Fibroblast of villous mesenchyme (primary cell): ENCODE measurements at regions not wholly inside any gene's neighbourhood (a gene's known extent, or its start where the extent isn't known, plus 50 kb on each side); places are given as distances from the start of the nearest gene placed in this dataset.
A peak's percentile ranks its signal among the peaks of the same experiment; 100 is the strongest.

Source experiments
- DNase-seq: peaks from one replicate; pipeline ENCODE4 v3.0.0-alpha.2; 2010; ENCODE audit warnings: low read depth
- H3K4me3 ChIP-seq: 2 replicates; pipeline ENCODE4 v1.5.1; 2011; ENCODE audit warnings: low read depth, mild to moderate bottlenecking, low read length
- TF ChIP-seq, protein P1 (sequence below): IDR thresholded peaks from 2 replicates; pipeline ENCODE4 v1.5.1; 2012; ENCODE audit warnings: low read depth, mild to moderate bottlenecking, low read length; ENCODE audit not compliant: insufficient read depth

DNA sequence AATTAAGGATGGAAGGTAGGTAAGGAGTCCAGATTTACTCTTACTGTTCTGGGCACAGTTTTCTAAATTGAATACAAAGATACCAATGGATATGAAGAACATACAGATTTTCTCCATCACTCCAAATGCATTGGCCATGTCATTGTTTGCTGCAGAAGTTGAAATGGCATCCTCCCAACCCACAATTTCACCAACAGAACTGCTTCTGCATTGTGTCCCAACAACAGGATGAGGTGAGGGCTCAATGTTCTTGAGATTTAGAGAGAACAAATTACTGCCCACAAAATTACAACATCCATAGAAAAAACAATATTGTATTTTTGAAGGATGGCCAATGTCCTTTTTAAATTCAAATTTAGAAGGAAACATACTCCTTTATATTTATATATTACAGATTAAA, 88.9 kb downstream of the NUDT12 start:
- no peak overlapping the region for H3K4me3 ChIP-seq
- DNase-seq, result no peak
- TF ChIP-seq, protein P1, sequence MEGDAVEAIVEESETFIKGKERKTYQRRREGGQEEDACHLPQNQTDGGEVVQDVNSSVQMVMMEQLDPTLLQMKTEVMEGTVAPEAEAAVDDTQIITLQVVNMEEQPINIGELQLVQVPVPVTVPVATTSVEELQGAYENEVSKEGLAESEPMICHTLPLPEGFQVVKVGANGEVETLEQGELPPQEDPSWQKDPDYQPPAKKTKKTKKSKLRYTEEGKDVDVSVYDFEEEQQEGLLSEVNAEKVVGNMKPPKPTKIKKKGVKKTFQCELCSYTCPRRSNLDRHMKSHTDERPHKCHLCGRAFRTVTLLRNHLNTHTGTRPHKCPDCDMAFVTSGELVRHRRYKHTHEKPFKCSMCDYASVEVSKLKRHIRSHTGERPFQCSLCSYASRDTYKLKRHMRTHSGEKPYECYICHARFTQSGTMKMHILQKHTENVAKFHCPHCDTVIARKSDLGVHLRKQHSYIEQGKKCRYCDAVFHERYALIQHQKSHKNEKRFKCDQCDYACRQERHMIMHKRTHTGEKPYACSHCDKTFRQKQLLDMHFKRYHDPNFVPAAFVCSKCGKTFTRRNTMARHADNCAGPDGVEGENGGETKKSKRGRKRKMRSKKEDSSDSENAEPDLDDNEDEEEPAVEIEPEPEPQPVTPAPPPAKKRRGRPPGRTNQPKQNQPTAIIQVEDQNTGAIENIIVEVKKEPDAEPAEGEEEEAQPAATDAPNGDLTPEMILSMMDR, result no peak

DNA sequence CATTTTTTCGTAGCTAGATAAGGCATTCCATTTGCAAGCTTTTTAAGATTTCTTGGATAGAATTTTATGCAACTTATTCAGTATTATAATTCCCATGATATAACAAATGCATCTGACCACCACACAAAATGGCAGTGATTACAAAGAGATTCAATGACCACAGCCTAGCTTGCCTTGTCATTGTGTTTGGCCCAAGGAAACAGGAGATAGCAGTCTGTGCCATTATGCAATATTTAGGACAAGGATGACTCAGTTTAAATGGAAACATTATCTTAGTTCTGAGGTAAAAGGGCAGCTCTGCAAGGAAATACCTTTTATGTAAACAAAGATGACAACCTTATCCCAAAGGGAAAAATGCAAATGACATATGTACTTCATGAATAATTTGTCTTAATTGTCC, 89.8 kb downstream of the NUDT12 start:
- peak; percentile 44 for DNase-seq
- TF ChIP-seq, protein P1, result no peak
- H3K4me3 ChIP-seq, result no peak overlapping the region

DNA sequence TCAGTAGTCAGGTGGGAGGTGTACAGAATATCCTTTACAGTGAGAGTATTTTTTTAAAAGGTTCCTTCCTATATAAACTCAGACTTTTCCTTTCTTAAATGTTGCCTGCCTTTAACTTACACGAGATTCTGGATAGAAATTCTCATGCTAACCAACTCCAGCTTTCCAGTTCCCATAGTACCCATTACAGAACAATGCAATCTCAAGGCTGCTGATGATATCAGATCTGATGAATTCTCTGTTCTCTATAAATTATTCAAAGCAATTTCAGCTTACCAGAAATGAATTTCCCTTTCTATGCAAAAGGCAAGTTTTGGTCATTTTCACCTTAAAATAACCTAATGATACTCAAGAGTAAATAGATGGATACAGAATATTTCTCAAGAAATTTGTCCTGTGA, 90.3 kb downstream of the NUDT12 start:
- TF ChIP-seq, protein P1, result no peak
- DNase-seq, result no peak
- H3K4me3 ChIP-seq, result no peak overlapping the region

GRCh38 chr5:103469288-103470040, 93.1 kb downstream of the NUDT12 start:
- no peak overlapping the region for H3K4me3 ChIP-seq
- peak; percentile 65 for DNase-seq
- TF ChIP-seq, protein P1, result no peak

DNA sequence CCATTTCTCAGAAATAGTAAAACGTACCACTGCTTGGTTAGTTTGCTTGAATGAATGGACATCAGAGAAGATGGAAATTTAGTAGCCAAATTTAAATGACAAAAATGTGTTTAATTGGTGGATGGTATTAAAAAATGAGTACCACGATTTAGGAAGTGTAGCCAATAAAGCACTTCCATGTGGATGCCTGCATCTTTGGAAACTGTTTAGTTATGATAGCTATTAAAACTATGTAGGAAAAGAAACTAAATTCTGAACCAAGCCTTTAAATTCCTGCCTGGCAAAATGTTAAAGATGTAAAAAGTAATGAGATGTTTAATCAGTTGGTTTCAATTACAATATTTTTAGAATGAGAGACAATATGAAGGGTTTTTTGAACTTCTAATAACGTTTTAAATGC, 94.8 kb downstream of the NUDT12 start:
- no peak overlapping the region for H3K4me3 ChIP-seq
- TF ChIP-seq, protein P1, result no peak
- no peak for DNase-seq

GRCh38 chr5:103466495-103466894, 96.1 kb downstream of the NUDT12 start:
- peak; percentile 28 for DNase-seq
- TF ChIP-seq, protein P1, result no peak
- H3K4me3 ChIP-seq, result no peak overlapping the region

DNA sequence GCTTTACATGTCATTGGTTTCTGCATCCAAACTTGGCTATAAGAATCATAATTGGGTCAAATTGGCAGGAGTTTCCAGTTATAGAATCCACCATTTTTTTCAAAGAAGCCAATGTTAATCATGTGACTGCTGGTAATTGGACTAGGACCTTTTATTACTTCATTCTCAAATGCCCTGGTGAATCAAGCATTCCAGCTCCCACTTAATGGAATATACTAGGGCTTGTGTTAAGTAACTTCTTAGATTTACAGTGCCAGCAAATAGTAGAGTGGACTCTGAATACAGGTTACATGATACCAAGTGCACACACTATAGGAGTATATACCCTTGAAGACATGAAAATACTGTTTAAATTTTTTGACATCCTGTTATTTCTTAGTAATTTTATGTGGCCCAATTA, 96.7 kb downstream of the NUDT12 start:
- DNase-seq, result no peak
- TF ChIP-seq, protein P1, result no peak
- no peak overlapping the region for H3K4me3 ChIP-seq
